Type B pancreatic cell (in vitro differentiated cells): ENCODE measurements at regions not wholly inside any gene's neighbourhood (a gene's known extent, or its start where the extent isn't known, plus 50 kb on each side); places are given as distances from the start of the nearest gene placed in this dataset.

Source experiments
- DNase-seq: peaks from one replicate; pipeline ENCODE4 v3.0.0; 2021; ENCODE audit warnings: mixed read lengths; ENCODE audit not compliant: unreplicated experiment; ENCODE audit errors: extremely low spot score
- H3K27ac Mint-ChIP-seq: 2 replicates; pipeline ENCODE4 v1.8.0; 2021; ENCODE audit warnings: mild to moderate bottlenecking, mixed read lengths
- H3K27me3 Mint-ChIP-seq: 2 replicates; pipeline ENCODE4 v1.8.0; 2021; ENCODE audit warnings: mixed read lengths
- H3K36me3 Mint-ChIP-seq: 2 replicates; pipeline ENCODE4 v1.8.0; 2021; ENCODE audit warnings: mixed read lengths
- H3K4me1 Mint-ChIP-seq: one replicate; pipeline ENCODE4 v1.8.0; 2021; ENCODE audit warnings: mixed read lengths; ENCODE audit not compliant: unreplicated experiment
- H3K4me3 Mint-ChIP-seq: 2 replicates; pipeline ENCODE4 v1.8.0; 2021; ENCODE audit warnings: mild to moderate bottlenecking, mixed read lengths
- H3K9me3 Mint-ChIP-seq: 2 replicates; pipeline ENCODE4 v1.8.0; 2021; ENCODE audit warnings: mixed read lengths
- TF ChIP-seq, protein P1 (sequence below): fragments of 200-600 bp; sonication (generic); conservative IDR thresholded peaks from 2 replicates; pipeline ENCODE4 v1.5.0; 2021; ENCODE audit warnings: antibody characterized with exemption, mild to moderate bottlenecking

DNA sequence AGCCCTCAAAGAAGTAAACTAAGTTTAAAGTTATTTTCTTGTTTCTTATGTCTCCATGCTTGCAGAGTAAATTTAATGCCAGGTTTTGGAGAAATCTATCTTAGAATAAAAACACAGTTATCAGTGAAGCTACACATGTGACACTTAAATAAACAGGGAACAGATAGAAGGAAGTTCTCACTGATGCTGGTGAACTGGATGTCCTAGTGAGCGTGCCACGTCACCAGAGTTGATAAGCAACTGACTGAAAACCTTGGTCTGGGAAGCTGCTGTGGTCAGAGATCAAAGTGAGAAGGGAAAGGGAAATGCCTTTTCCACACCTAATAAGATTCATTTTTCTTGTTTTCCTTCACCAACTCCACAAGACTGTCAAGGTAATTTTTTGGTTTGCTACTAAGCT lies 74.8 kb upstream of the PCED1B start:
- Mint-ChIP-seq H3K4me1 (no peaks in the 10 kb centered on the region), H3K9me3 (no peaks in the 10 kb centered on the region), H3K27me3 (no peaks in the 10 kb centered on the region)

DNA sequence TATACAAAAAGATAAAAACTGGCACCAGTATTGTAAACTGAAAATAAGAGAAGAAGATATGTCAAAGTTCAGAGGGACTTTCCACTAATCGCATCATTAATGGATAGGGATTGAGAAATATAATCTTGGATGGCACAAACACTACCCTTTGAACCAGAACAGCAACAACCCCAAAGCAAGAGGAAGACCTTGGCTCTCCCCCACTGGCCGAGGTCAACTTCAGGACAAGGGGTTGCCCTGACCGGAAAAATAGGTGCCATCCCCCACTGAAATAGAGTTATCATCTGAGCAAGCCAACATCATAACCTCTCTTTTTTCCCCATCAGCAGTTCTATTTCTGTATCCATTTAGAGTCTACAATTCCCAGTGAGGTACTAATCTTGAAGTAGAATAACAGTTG lies 72.4 kb upstream of the PCED1B start:
- DNase-seq, result no peak

More for the DNA sequence above, 74.8 kb upstream of the PCED1B start:
- TF ChIP-seq, protein P1, sequence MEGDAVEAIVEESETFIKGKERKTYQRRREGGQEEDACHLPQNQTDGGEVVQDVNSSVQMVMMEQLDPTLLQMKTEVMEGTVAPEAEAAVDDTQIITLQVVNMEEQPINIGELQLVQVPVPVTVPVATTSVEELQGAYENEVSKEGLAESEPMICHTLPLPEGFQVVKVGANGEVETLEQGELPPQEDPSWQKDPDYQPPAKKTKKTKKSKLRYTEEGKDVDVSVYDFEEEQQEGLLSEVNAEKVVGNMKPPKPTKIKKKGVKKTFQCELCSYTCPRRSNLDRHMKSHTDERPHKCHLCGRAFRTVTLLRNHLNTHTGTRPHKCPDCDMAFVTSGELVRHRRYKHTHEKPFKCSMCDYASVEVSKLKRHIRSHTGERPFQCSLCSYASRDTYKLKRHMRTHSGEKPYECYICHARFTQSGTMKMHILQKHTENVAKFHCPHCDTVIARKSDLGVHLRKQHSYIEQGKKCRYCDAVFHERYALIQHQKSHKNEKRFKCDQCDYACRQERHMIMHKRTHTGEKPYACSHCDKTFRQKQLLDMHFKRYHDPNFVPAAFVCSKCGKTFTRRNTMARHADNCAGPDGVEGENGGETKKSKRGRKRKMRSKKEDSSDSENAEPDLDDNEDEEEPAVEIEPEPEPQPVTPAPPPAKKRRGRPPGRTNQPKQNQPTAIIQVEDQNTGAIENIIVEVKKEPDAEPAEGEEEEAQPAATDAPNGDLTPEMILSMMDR, result no peak
- DNase-seq, result no peak
- no peak overlapping the region for H3K27ac Mint-ChIP-seq
- H3K4me3 Mint-ChIP-seq, result no peak overlapping the region
- H3K36me3 Mint-ChIP-seq, result no peaks in the 10 kb centered on the region

DNA sequence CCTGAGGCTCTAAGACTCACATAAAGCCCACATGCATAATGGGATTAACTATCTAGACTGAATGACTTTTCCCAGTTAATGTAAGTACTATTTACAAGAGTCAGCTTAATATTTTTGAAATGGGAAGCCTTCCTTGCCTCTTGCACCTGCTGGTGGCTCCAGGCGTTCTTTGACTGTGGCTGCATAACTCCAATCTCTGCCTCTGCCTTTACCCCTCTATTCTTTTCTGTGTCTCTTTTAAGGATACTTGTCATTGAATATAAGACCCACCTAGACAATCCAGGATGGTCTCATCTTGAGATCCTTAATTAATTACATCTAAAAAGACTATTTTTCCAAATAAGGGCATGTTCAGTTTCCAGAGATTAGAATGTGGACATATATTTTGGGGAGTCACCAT lies 66.9 kb upstream of the PCED1B start:
- TF ChIP-seq, protein P1, result no peak
- Mint-ChIP-seq H3K27me3 (no peaks in the 10 kb centered on the region), H3K4me3 (no peak overlapping the region), H3K36me3 (no peaks in the 10 kb centered on the region), H3K27ac (no peak overlapping the region), H3K4me1 (no peaks in the 10 kb centered on the region), H3K9me3 (no peaks in the 10 kb centered on the region)
- DNase-seq, result no peak

More for the DNA sequence above, 72.4 kb upstream of the PCED1B start:
- Mint-ChIP-seq H3K4me1 (no peaks in the 10 kb centered on the region), H3K36me3 (no peaks in the 10 kb centered on the region), H3K4me3 (no peak overlapping the region), H3K9me3 (no peaks in the 10 kb centered on the region), H3K27ac (no peak overlapping the region), H3K27me3 (no peaks in the 10 kb centered on the region)
- TF ChIP-seq, protein P1, result no peak

DNA sequence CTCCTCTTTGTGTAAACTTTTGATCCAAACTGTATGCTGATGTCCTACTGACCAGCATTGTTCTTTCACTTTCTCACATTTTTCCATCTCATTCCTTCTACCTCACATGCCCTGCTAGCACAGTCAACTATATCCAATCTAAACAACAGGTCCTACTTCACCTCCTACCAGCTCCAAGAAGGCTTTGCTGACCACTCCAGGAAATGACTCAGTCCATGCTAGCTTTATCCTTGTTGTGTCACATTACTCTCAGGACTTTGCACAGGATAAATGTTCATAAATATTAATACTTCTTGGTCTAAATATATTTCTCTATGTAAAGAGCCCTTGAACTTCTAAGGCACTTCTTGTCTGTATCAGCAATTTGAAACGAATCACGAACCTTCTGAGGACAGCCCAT lies 64.9 kb upstream of the PCED1B start:
- no peak overlapping the region for H3K4me3 Mint-ChIP-seq
- peaks cover 4% of the 10 kb centered on the region for H3K27me3 Mint-ChIP-seq
- no peaks in the 10 kb centered on the region for H3K36me3 Mint-ChIP-seq
- TF ChIP-seq, protein P1, result no peak
- no peaks in the 10 kb centered on the region for H3K9me3 Mint-ChIP-seq
- DNase-seq, result no peak
- no peak overlapping the region for H3K27ac Mint-ChIP-seq
- no peaks in the 10 kb centered on the region for H3K4me1 Mint-ChIP-seq

DNA sequence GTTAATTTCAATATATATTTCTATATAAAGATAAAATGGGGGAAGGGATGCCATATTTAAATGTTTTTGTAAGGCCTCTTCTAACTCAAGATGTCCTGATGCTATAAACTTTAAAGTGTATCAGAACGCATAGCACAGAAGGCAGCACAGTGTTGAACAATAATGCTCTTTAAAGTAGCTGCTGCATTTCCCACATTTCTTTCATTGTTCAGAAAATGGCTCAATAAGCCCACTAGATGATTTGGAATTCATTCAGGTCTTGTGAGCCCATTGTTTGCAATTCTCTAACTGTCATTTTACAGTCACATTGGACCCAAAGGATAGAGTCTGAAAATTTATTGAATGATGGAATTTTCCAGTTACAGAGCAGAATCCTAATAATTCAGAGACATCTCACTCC lies 64.0 kb upstream of the PCED1B start:
- Mint-ChIP-seq H3K9me3 (no peaks in the 10 kb centered on the region), H3K4me3 (no peak overlapping the region), H3K27me3 (peaks cover 4% of the 10 kb centered on the region), H3K27ac (no peak overlapping the region), H3K4me1 (no peaks in the 10 kb centered on the region), H3K36me3 (no peaks in the 10 kb centered on the region)
- DNase-seq, result no peak
- TF ChIP-seq, protein P1, result no peak

DNA sequence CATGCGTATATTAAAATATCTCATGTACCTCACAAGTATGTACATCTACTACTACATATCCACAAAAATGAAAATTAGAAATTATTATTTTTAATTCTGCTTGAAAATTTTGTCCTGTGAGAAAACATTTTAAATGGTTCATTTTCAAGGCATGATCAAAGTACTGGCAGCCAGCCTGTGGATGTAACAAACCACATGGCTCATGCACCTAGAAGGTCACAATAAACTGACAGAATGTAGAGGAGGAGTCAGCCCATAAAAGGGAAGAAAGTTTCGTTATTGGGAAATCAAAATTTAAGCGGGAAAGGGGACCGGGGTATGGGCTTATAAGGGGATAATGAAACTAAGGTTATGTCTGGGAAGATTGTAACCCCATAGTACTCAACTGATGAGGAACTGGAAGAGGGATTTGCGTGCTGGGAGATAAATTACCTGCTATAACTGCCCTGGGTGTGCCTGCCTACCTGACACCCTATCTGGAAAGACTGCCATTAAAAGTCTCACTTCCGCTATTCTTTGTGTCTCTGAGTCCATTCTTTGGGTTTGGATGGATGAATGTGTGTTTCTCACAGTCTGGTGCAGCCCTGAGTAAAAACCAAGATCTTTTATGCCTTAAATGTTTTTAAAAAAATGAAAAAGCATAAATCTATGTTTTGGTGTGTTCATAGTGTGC lies 62.2 kb upstream of the PCED1B start:
- Mint-ChIP-seq H3K4me3 (no peak overlapping the region), H3K36me3 (no peaks in the 10 kb centered on the region), H3K27ac (no peak overlapping the region), H3K4me1 (no peaks in the 10 kb centered on the region), H3K9me3 (no peaks in the 10 kb centered on the region), H3K27me3 (peaks cover 4% of the 10 kb centered on the region)
- no peak for DNase-seq
- TF ChIP-seq, protein P1, result no peak
